ENCODE measurements at regions not wholly inside any gene's neighbourhood (a gene's known extent, or its start where the extent isn't known, plus 50 kb on each side); places are given as distances from the start of the nearest gene placed in this dataset.

GRCh38 chr7:42479816-42480633, 243.0 kb upstream of the GLI3 start:
- TF ChIP-seq NBN (IDR thresholded peaks at IDR 0.05; ENCODE audit: low read depth) (no peak), POLR2A (conservative IDR thresholded peaks at IDR 0.05) (no peak), HMGN3 (IDR thresholded peaks at IDR 0.05; ENCODE audit: borderline replicate concordance, extremely low read depth, insufficient read length, low read depth, low read length) (no peak), ZFX (CRISPR knock-in tag; IDR thresholded peaks at IDR 0.05) (no peak), ZNF212 (CRISPR knock-in tag; IDR thresholded peaks at IDR 0.05) (no peak), USF2 (CRISPR knock-in tag; IDR thresholded peaks at IDR 0.05) (no peak), ZNF76 (CRISPR knock-in tag; IDR thresholded peaks at IDR 0.05; ENCODE audit: borderline replicate concordance) (no peak)
- TF ChIP-seq, protein P1, sequence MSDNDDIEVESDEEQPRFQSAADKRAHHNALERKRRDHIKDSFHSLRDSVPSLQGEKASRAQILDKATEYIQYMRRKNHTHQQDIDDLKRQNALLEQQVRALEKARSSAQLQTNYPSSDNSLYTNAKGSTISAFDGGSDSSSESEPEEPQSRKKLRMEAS (CRISPR knock-in tag; IDR thresholded peaks at IDR 0.05) = no peak
- TF ChIP-seq, protein P2, sequence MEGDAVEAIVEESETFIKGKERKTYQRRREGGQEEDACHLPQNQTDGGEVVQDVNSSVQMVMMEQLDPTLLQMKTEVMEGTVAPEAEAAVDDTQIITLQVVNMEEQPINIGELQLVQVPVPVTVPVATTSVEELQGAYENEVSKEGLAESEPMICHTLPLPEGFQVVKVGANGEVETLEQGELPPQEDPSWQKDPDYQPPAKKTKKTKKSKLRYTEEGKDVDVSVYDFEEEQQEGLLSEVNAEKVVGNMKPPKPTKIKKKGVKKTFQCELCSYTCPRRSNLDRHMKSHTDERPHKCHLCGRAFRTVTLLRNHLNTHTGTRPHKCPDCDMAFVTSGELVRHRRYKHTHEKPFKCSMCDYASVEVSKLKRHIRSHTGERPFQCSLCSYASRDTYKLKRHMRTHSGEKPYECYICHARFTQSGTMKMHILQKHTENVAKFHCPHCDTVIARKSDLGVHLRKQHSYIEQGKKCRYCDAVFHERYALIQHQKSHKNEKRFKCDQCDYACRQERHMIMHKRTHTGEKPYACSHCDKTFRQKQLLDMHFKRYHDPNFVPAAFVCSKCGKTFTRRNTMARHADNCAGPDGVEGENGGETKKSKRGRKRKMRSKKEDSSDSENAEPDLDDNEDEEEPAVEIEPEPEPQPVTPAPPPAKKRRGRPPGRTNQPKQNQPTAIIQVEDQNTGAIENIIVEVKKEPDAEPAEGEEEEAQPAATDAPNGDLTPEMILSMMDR (IDR thresholded peaks at IDR 0.05 in 2 of 3, conservative IDR thresholded peaks at IDR 0.05 in 1 of 3; ENCODE audit: insufficient read depth in 2 of 3, low read depth in 1 of 3, low read length in 3 of 3) = no peak

Data from K562 (cell line).